ENCODE measurements at regions not wholly inside any gene's neighbourhood (a gene's known extent, or its start where the extent isn't known, plus 50 kb on each side); places are given as distances from the start of the nearest gene placed in this dataset.

- H3K9me3 ChIP-seq, result no peaks in the 10 kb centered on the region
- TF ChIP-seq, protein P1, sequence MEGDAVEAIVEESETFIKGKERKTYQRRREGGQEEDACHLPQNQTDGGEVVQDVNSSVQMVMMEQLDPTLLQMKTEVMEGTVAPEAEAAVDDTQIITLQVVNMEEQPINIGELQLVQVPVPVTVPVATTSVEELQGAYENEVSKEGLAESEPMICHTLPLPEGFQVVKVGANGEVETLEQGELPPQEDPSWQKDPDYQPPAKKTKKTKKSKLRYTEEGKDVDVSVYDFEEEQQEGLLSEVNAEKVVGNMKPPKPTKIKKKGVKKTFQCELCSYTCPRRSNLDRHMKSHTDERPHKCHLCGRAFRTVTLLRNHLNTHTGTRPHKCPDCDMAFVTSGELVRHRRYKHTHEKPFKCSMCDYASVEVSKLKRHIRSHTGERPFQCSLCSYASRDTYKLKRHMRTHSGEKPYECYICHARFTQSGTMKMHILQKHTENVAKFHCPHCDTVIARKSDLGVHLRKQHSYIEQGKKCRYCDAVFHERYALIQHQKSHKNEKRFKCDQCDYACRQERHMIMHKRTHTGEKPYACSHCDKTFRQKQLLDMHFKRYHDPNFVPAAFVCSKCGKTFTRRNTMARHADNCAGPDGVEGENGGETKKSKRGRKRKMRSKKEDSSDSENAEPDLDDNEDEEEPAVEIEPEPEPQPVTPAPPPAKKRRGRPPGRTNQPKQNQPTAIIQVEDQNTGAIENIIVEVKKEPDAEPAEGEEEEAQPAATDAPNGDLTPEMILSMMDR (IDR thresholded peaks at IDR 0.05; ENCODE audit: low read depth, low read length), result no peak
- H3K36me3 ChIP-seq, result no peaks in the 10 kb centered on the region
- no peaks in the 10 kb centered on the region for H3K27me3 ChIP-seq
- no peaks in the 10 kb centered on the region for H3K4me1 ChIP-seq
- H3K4me3 ChIP-seq (ENCODE audit: low read depth, low read length), result no peak overlapping the region
- DNase-seq, result no peak
Observed at GRCh38 chr5:125129151-125129806, 382.8 kb upstream of the ZNF608 start.

GRCh38 chr5:125130591-125130990 is 384.2 kb upstream of the ZNF608 start:
- Histone ChIP-seq H3K4me3 (ENCODE audit: low read depth, low read length) (no peak overlapping the region), H3K27me3 (no peaks in the 10 kb centered on the region), H3K36me3 (no peaks in the 10 kb centered on the region), H3K9me3 (no peaks in the 10 kb centered on the region), H3K4me1 (no peaks in the 10 kb centered on the region)
- TF ChIP-seq, protein P1 (IDR thresholded peaks at IDR 0.05; ENCODE audit: low read depth, low read length), result no peak
- no peak for DNase-seq

DNA sequence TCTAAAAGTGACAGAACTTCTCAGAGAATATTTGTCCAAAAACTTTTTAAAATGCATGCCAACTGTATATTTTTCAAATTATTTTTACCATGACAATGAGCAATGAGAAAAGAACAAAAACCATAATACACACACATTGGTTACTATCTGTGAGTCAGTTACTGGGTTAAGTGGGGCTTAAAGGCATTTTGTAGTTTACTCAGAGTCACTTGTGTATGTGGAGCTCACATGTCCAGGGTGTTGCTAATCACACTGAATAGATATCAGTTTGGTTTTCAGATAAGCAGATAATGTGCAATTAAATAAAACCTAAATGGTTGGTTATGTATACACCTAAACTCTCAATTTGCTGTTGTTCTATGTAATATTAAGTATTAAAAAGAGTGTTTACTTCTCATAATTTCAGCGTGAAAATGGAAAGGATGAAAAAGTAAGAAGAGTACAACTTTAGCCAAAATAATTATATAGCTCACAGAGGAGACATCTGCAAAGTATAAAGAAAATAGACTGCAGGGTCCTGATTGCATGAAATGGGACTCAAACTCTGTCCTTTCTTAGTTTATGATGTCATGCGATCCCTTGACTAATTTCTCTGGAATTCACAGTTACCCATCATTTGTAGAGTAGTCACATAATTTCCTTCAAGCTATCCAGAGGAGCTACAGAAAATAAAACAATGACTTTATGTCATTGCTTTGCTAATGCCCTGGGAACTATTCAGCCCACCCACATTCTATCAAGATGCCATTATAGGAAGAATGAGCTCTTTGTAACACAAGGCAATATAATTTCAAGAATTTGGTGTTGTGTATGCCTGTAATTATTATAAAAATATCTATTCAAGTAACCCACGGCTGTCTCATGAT is 388.0 kb upstream of the ZNF608 start:
- no peak overlapping the region for H3K4me3 ChIP-seq (ENCODE audit: low read depth, low read length)
- no peaks in the 10 kb centered on the region for H3K9me3 ChIP-seq
- no peak for DNase-seq
- H3K4me1 ChIP-seq, result no peaks in the 10 kb centered on the region
- no peaks in the 10 kb centered on the region for H3K27me3 ChIP-seq
- H3K36me3 ChIP-seq, result no peaks in the 10 kb centered on the region
- TF ChIP-seq, protein P1 (IDR thresholded peaks at IDR 0.05; ENCODE audit: low read depth, low read length), result no peak

DNA sequence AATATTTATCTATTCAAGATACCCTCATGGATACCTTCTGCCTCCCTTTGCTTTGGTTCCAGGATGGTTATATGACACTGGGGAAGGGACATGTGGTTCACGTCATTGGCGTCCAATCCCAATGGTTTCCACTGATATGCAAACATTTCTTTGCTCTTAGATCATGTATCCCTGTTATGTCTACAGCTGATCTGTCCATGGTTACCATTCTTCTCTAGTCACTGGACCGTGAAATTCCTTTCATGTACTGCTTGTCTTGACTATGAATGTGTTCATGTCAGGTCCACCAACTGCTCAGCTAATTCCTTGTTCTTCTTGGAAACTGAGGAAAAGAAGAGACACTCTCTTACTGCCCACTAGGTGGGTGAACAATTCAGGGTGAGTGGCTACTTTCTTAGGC is 391.1 kb upstream of the ZNF608 start:
- DNase-seq, result no peak
- H3K27me3 ChIP-seq, result no peaks in the 10 kb centered on the region

DNA sequence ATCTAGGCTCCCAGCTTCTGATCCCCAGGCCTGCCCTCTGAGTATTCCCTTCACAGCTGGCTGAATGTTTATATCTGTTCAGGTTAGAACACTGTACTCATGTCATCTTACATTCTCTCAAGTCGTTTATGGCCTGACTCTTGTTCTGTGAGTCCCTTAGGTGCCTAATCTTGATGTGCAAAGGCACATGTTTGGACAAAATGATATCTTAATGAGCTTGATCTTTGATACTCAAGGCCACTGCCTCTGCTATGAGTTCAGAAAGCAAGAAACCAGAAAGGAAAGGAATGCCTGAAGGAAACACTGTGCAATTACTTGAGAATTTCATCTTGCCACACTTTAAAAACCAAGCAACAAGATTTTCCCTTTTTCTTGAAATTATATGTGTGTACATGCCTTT is 391.8 kb upstream of the ZNF608 start:
- H3K9me3 ChIP-seq, result no peaks in the 10 kb centered on the region
- H3K27me3 ChIP-seq, result no peaks in the 10 kb centered on the region
- DNase-seq, result no peak
- H3K36me3 ChIP-seq, result no peaks in the 10 kb centered on the region
- TF ChIP-seq, protein P1 (IDR thresholded peaks at IDR 0.05; ENCODE audit: low read depth, low read length), result no peak
- H3K4me3 ChIP-seq (ENCODE audit: low read depth, low read length), result no peak overlapping the region
- no peaks in the 10 kb centered on the region for H3K4me1 ChIP-seq

More for the DNA sequence above, 391.1 kb upstream of the ZNF608 start:
- no peaks in the 10 kb centered on the region for H3K36me3 ChIP-seq
- TF ChIP-seq, protein P1 (IDR thresholded peaks at IDR 0.05; ENCODE audit: low read depth, low read length), result no peak
- no peaks in the 10 kb centered on the region for H3K9me3 ChIP-seq
- no peak overlapping the region for H3K4me3 ChIP-seq (ENCODE audit: low read depth, low read length)
- no peaks in the 10 kb centered on the region for H3K4me1 ChIP-seq

DNA sequence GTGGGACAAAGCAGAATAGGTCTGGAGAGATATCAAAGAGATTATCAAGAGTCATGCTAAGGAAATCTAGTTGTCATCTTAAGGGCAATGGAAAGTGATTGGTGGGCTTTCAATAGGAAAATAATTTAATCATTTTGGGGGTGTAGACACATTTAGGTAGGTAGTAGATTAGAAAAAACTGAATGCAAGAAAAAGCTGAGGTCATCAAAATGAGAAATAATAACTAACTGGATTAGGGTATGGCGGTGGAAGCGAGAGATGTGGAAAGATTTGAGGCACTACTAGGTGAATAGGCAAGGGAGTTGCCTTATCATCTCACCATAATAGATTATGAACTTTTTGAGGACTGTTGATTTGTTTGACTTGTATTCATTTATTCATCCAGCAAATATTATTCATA is 393.2 kb upstream of the ZNF608 start:
- TF ChIP-seq, protein P1 (IDR thresholded peaks at IDR 0.05; ENCODE audit: low read depth, low read length), result no peak
- no peaks in the 10 kb centered on the region for H3K4me1 ChIP-seq
- no peak for DNase-seq
- no peaks in the 10 kb centered on the region for H3K9me3 ChIP-seq
- H3K36me3 ChIP-seq, result no peaks in the 10 kb centered on the region
- H3K27me3 ChIP-seq, result no peaks in the 10 kb centered on the region
- H3K4me3 ChIP-seq (ENCODE audit: low read depth, low read length), result no peak overlapping the region
